GM19438 (cell line): ENCODE measurements at regions not wholly inside any gene's neighbourhood (a gene's known extent, or its start where the extent isn't known, plus 50 kb on each side); places are given as distances from the start of the nearest gene placed in this dataset.
"Not testable (repeated sequence)": the region's sequence is repeated elsewhere in the genome, so short reads cannot be mapped to it uniquely, and the experiment has no call there.

Experiments
- ATAC-seq: cut with Tn5 transposase; IDR thresholded peaks from one replicate; pipeline ENCODE4 v1.9.1; 2021; ENCODE audit warnings: low read depth; ENCODE audit not compliant: unreplicated experiment

DNA sequence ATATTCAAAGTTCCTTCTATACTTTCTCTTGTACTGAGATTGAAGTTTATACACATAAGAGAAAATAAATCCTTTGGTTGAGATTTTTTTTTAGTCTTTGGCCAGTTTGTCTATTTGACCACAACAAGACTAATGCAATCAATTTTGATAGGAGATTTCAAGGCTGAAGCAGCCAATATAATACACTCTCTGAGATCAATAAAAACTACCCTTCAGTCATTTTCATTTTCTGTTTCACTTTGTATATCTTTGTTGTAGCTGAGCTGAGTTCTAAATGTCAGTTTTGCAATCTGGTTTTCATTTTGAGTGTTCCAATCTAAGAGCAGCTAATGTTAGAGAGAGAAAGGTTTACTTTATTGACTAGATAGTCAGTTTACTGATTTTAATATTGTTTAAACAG, 623.8 kb upstream of the ROBO1 start:
- no peak for ATAC-seq

- ATAC-seq: no peak
These were observed 617.0 kb upstream of the ROBO1 start for GRCh38 chr3:80384811-80385210.

GRCh38 chr3:80374423-80374822, 606.6 kb upstream of the ROBO1 start:
- no peak for ATAC-seq

DNA sequence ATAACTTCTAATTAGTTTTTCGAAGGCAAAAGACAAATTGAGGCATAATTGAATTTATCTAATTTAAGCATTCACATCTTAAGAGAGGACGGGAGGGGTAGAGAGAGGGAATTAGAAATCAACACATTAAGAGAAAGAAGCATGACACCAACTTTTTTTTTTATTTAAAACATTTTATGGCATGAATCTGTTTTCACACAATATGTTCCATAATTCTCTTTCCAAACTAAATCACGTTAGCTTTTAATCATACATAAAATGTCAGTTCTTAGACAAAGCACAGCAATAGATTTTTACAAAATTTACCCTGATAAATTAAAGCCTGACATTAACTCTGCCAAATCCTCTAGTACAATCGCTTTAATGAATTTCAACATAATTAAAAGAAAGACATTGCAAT, 600.8 kb upstream of the ROBO1 start:
- ATAC-seq: no peak

- no peak for ATAC-seq
These were observed 599.2 kb upstream of the ROBO1 start for GRCh38 chr3:80366808-80367548.

DNA sequence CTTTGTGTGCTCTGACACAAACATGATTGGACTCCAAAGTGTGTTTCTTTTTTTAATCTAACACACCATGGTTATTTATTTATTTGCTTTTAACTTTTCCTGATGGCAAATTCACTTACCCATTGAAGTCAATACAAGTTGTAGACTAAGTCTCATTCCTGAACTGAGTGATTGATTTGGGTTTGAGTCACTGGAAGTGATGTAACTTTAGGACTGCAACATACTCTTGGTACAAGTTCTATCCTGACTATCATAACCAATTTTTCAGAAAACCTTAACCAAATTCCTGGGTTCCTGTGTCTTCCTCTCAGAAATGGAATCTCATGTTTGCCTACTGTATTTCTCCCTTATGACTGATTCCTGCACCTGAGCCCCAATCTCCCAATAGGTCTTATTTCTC, 590.0 kb upstream of the ROBO1 start:
- ATAC-seq: no peak

GRCh38 chr3:80355144-80355543, 587.3 kb upstream of the ROBO1 start:
- ATAC-seq: no peak

DNA sequence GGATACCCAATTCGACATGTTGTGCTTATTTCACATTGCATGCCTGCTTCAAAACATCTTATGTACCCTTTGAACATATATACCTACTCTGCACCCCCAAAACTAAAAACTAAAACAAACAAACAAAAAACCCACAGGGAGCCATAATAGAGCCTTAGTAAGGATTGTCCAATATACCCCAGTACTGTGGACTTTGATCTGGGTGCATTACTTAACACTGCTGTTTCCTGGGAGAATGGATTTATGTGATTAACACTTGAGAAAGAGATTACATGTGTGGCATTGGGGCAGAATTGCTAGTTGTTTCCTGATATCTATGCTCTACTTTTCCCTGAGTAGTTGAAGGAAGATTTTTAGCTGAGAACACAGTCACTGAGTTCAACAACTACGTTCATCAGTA, 583.4 kb upstream of the ROBO1 start:
- no peak for ATAC-seq

- no peak for ATAC-seq
These were observed 583.0 kb upstream of the ROBO1 start for GRCh38 chr3:80350771-80351170.

GRCh38 chr3:80338366-80338765, 570.6 kb upstream of the ROBO1 start:
- ATAC-seq: no peak

DNA sequence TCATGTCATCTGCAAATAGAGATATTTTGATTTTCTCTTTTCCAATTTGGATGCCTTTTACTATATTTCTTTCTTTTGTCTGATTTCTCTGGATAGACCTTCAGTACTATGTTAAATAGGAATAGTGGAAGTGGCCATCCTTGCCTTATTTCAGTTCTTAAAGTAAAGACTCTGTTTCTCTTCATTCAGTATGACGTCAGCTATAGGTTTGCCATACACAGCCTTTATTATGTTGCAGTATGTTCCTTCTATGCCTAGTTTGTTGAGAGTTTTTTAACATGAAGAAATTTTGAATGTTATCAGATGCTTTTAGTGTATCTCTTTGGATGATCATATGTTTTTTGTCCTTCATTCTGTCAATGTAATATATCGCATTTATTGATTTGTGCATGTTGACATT, 566.7 kb upstream of the ROBO1 start:
- ATAC-seq: no peak

DNA sequence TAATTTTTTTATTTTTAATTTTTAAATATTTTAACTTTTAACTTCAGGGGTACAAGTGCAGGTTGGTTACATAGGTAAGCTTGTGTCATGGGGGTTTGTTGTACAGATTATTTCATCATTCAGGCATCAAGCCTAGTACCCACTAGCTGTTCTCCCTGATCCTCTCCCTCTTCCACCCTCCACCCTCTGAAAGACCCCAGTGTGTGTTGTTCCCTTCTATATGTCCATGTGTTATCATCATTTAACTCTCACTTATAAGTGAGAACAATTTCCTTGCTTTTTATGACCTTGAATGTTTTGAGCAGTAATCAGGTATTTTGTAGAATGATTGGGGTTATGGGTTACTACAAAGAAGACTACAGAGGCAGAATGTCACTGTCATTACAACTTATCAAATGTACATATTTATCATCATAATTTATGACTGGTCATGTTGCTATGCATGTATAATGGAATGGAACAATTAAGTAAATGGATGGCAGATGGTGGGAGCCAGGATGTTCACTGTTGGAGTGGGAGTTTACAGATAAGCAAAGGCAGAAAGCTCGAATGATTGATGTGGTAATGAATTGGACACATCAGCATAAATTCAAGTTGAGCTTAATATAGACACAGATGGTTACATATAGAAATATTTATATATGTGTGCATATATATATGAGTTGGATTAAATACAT, 563.8 kb upstream of the ROBO1 start:
- ATAC-seq: no peak

- not testable (repeated sequence) for ATAC-seq
These were observed 546.7 kb upstream of the ROBO1 start for GRCh38 chr3:80314541-80314940.

- ATAC-seq: no peak
These were observed 540.8 kb upstream of the ROBO1 start for GRCh38 chr3:80308637-80309036.

DNA sequence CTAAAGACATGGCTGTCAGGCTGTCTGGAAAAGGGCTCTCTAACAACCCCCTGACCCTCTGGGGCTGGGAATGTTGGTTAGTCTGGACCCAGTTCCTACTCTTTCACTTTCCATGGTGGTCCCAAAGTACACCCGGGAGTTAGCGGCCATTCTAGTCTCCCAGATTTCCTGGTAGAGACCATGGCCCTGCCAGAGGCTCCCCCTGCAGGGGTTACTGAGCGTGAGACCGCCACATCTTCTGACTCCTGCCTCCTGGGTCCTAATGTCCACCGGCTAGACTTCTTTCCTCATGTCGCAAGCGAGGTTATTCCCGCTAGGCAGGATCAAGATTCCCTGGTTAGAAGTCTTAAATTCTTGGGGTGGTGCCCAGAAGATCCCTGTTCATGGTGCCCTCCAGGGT, 540.0 kb upstream of the ROBO1 start:
- no peak for ATAC-seq

DNA sequence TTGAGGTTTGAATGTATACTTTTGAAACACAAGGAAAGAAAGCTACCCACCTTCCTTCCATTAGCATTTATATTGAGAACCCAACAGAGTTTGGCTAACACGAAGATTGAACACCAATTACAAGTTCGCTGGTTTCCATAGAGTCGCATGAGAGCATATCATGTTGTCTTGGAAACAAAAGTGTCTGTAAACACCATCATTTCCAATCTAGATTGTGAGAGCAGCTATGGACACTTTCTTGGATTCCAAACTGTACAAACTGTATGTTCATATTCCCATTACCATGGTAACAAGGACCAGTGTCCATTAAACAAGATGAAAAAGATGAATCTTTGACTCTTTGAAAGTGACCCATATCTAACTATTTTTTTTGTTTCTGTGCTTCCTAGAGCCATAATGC, 529.9 kb upstream of the ROBO1 start:
- no peak for ATAC-seq

- ATAC-seq: no peak
These were observed 517.6 kb upstream of the ROBO1 start for GRCh38 chr3:80285388-80285787.

GRCh38 chr3:80283783-80284182, 516.0 kb upstream of the ROBO1 start:
- no peak for ATAC-seq

- no peak for ATAC-seq
These were observed 510.3 kb upstream of the ROBO1 start for GRCh38 chr3:80278056-80278455.

DNA sequence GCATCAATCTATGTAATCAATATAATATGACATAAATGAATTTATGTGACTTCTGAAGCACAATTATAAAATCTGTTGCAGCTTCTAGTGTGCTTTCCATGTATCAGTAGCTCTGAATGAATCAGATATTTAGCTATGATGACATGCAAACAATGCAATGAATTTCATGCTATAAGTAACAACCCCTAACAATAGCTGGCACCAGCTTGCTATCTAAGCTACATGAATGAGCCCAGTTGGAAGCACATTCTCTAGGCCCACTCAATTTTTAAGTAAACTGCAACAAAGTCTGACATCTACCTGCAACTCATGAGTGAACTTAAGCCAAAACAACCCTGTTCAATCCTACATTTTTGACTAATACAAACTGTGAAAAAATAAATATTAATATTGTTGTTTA, 507.3 kb upstream of the ROBO1 start:
- ATAC-seq: no peak

DNA sequence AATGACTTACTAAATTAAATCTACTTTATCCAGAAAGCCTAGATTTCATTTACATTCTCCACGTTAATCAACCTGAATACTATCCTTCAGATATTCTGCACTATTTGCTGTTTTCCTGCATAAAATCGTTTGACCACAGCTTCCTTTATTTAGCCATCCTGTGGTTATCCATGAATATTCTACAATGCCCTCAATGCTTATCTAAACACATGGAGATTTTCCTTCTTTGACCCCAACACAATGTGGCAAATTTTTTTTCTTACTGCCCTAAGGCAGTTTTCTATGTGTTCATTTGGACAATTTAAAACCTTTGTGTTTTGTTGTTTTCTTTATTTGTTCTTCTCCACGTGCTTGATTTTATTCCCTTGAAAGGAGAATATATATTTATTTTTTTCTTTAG, 495.5 kb upstream of the ROBO1 start:
- ATAC-seq: no peak

DNA sequence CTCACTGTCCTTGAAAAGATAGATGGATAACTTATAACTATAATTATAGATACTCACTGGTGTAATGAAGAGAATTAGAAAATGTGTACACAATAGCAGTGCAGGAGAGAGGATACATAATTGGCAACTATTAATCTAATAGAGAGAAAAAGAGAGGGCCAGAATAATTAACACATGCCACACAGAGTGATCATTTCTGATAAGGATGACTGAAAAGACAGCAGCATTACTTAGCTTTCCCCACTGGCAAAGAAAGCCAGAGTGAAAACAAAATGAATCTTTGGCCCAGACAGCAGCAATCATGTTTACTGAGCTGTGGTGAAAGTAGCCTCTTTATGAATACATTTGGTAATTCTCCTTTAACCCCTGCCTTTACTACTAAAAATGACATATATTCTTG, 493.3 kb upstream of the ROBO1 start:
- no peak for ATAC-seq
